Glutamatergic neuron (in vitro differentiated cells): ENCODE measurements at regions not wholly inside any gene's neighbourhood (a gene's known extent, or its start where the extent isn't known, plus 50 kb on each side); places are given as distances from the start of the nearest gene placed in this dataset.
"Not testable (repeated sequence)": the region's sequence is repeated elsewhere in the genome, so short reads cannot be mapped to it uniquely, and the experiment has no call there.

Experiments used
- DNase-seq: peaks from one replicate; pipeline ENCODE4 v3.0.0; 2022
- H3K27ac Mint-ChIP-seq: one replicate; pipeline ENCODE4 v1.8.0; 2020; ENCODE audit warnings: mild to moderate bottlenecking, mixed read lengths, inconsistent platforms; ENCODE audit not compliant: unreplicated experiment
- H3K27me3 Mint-ChIP-seq: one replicate; pipeline ENCODE4 v1.8.0; 2020; ENCODE audit warnings: mild to moderate bottlenecking, moderate library complexity, mixed read lengths, inconsistent platforms; ENCODE audit not compliant: unreplicated experiment
- H3K36me3 Mint-ChIP-seq: one replicate; pipeline ENCODE4 v1.8.0; 2020; ENCODE audit warnings: mild to moderate bottlenecking, mixed read lengths, inconsistent platforms; ENCODE audit not compliant: unreplicated experiment
- H3K4me1 Mint-ChIP-seq: one replicate; pipeline ENCODE4 v1.8.0; 2020; ENCODE audit warnings: mild to moderate bottlenecking, low read depth, mixed read lengths, inconsistent platforms; ENCODE audit not compliant: unreplicated experiment
- H3K4me3 Mint-ChIP-seq: one replicate; pipeline ENCODE4 v1.8.0; 2020; ENCODE audit warnings: mild to moderate bottlenecking, mixed read lengths, inconsistent platforms; ENCODE audit not compliant: unreplicated experiment
- H3K9me3 Mint-ChIP-seq: one replicate; pipeline ENCODE4 v1.8.0; 2020; ENCODE audit warnings: mild to moderate bottlenecking, moderate library complexity, mixed read lengths, inconsistent platforms; ENCODE audit not compliant: unreplicated experiment
- CTCF ChIP-seq: fragments of 200-600 bp; sonication (generic); IDR thresholded peaks from one replicate; pipeline ENCODE4 v1.5.0; 2021; ENCODE audit not compliant: partially characterized antibody, unreplicated experiment

GRCh38 chr22:22968366-22968765 lies 80.8 kb downstream of the IGLL5 start:
- Mint-ChIP-seq H3K9me3 (peaks cover 5% of the 10 kb centered on the region), H3K4me1 (no peaks in the 10 kb centered on the region), H3K36me3 (peaks cover 4% of the 10 kb centered on the region), H3K27ac (no peak overlapping the region), H3K4me3 (no peak overlapping the region), H3K27me3 (peaks cover 2% of the 10 kb centered on the region)
- no peak for TF ChIP-seq CTCF
- no peak for DNase-seq

GRCh38 chr22:22972605-22973004 lies 85.0 kb downstream of the IGLL5 start:
- H3K36me3 Mint-ChIP-seq, H3K27ac Mint-ChIP-seq, H3K27me3 Mint-ChIP-seq, H3K4me1 Mint-ChIP-seq, DNase-seq, H3K4me3 Mint-ChIP-seq, H3K9me3 Mint-ChIP-seq: not testable (repeated sequence)

- DNase-seq = no peak
- TF ChIP-seq CTCF = no peak
- Mint-ChIP-seq H3K4me1 (no peaks in the 10 kb centered on the region), H3K9me3 (peaks cover 2% of the 10 kb centered on the region), H3K27ac (no peak overlapping the region), H3K4me3 (no peak overlapping the region), H3K36me3 (no peaks in the 10 kb centered on the region), H3K27me3 (peaks cover 7% of the 10 kb centered on the region)
Measured at GRCh38 chr22:22973336-22973735, 85.7 kb downstream of the IGLL5 start.

- Mint-ChIP-seq H3K4me1 (no peaks in the 10 kb centered on the region), H3K27me3 (peaks cover 7% of the 10 kb centered on the region), H3K4me3 (no peak overlapping the region), H3K9me3 (peaks cover 2% of the 10 kb centered on the region), H3K27ac (no peak overlapping the region), H3K36me3 (no peaks in the 10 kb centered on the region)
- no peak for DNase-seq
- no peak for TF ChIP-seq CTCF
Measured at GRCh38 chr22:22974156-22974555, 86.5 kb downstream of the IGLL5 start.

GRCh38 chr22:22974795-22975580 lies 87.4 kb downstream of the IGLL5 start:
- Mint-ChIP-seq H3K27ac (no peak overlapping the region), H3K36me3 (no peaks in the 10 kb centered on the region), H3K27me3 (peaks cover 7% of the 10 kb centered on the region), H3K9me3 (peaks cover 2% of the 10 kb centered on the region), H3K4me1 (no peaks in the 10 kb centered on the region), H3K4me3 (no peak overlapping the region)
- DNase-seq = no peak
- TF ChIP-seq CTCF = no peak
